Lung (tissue), 11 donors: ENCODE measurements at regions not wholly inside any gene's neighbourhood (a gene's known extent, or its start where the extent isn't known, plus 50 kb on each side); places are given as distances from the start of the nearest gene placed in this dataset.

Source experiments
- ATAC-seq: fragments of 200-7000 bp; cut with Tn5 transposase; one replicate; pipeline ENCODE4 v1.9.1; 2020; ENCODE audit warnings: moderate number of reproducible peaks; ENCODE audit not compliant: insufficient read depth, low FRiP score
- DNase-seq, 3 donors: peaks; one replicate each; pipeline ENCODE4 v3.0.0-alpha.2; 2013 to 2017
- H3K27ac ChIP-seq, 2 donors: one replicate each; pipeline ENCODE4 v1.5.1; 2013; ENCODE audit warnings: mild to moderate bottlenecking in 2 of 2, moderate library complexity in 2 of 2, control low read depth in 1 of 2, inconsistent platforms in 1 of 2, low read depth in 1 of 2, low read length in 1 of 2
- H3K27me3 ChIP-seq, 3 donors: one replicate each; pipeline ENCODE4 v1.5.1; 2013; ENCODE audit warnings: low read length in 2 of 3; ENCODE audit not compliant: control insufficient read depth in 3 of 3, insufficient read depth in 3 of 3
- H3K36me3 ChIP-seq, 4 donors: one replicate each; pipeline ENCODE4 v1.5.1; 2013; ENCODE audit warnings: low read length in 4 of 4, mild to moderate bottlenecking in 1 of 4, moderate library complexity in 1 of 4; ENCODE audit not compliant: control insufficient read depth in 4 of 4, insufficient read depth in 4 of 4
- H3K4me1 ChIP-seq, 5 donors: one replicate each; pipeline ENCODE4 v1.5.1; 2013; ENCODE audit warnings: low read length in 5 of 5, mild to moderate bottlenecking in 2 of 5, moderate library complexity in 1 of 5; ENCODE audit not compliant: control insufficient read depth in 5 of 5, insufficient read depth in 5 of 5
- H3K4me3 ChIP-seq: one replicate; pipeline ENCODE4 v1.5.1; 2013; ENCODE audit warnings: mild to moderate bottlenecking, control low read depth, moderate library complexity
- H3K9ac ChIP-seq, 2 donors: one replicate each; pipeline ENCODE4 v1.5.1; 2013; ENCODE audit warnings: low read length in 2 of 2, control low read depth in 1 of 2; ENCODE audit not compliant: insufficient read depth in 1 of 2
- H3K9me3 ChIP-seq, 4 donors: one replicate each; pipeline ENCODE4 v1.5.1; 2013; ENCODE audit warnings: low read length in 3 of 4, mild to moderate bottlenecking in 1 of 4, moderate library complexity in 1 of 4; ENCODE audit not compliant: control insufficient read depth in 4 of 4, insufficient read depth in 3 of 4
- CTCF ChIP-seq: IDR thresholded peaks from 2 replicates; pipeline ENCODE4 v1.5.1; 2012; ENCODE audit warnings: mild to moderate bottlenecking; ENCODE audit errors: control extremely low read depth, extremely low read depth
- WGBS, 2 donors: extraction: QIAGEN DNeasy Blood & Tissue Kit; methylation state at CpG; one replicate each; pipeline ENCODE4 v1.1.7; 2013; 5-methylcytosine and 5-hydroxymethylcytosine counted together
- donor health status: control.
- donor health status: control.
- donor health status: Bipolar disorder and iron deficiency.
- donor health status: healthy.
- donor health status: DM: yes; HTN: yes; CAD: no.

GRCh38 chr7:43015301-43015700, 83.1 kb downstream of the MRPL32 start:
- 91 to 92% methylated on average over 4 of the region's 4 CpGs for WGBS, 2 donors
- no peak for TF ChIP-seq CTCF
- H3K36me3 ChIP-seq: no peaks in the 10 kb centered on the region
- no peak overlapping the region for H3K27ac ChIP-seq
- no peak overlapping the region for H3K4me3 ChIP-seq
- no peaks in the 10 kb centered on the region for H3K27me3 ChIP-seq
- DNase-seq (no peak), ATAC-seq (no peak)
- H3K9me3 ChIP-seq: peaks cover 0 to 4% (median 0%) of the 10 kb centered on the region in 4 donors
- no peak overlapping the region for H3K9ac ChIP-seq
- no peaks in the 10 kb centered on the region for H3K4me1 ChIP-seq

- 93 to 96% methylated on average over 4 of the region's 4 CpGs for WGBS, 2 donors
Measured at GRCh38 chr7:43018446-43018845, 86.3 kb downstream of the MRPL32 start.

GRCh38 chr7:43021431-43021830, 89.3 kb downstream of the MRPL32 start:
- DNase-seq: no peak
- no peak for TF ChIP-seq CTCF

More at GRCh38 chr7:43018446-43018845, 86.3 kb downstream of the MRPL32 start:
- no peaks in the 10 kb centered on the region for H3K27me3 ChIP-seq
- no peaks in the 10 kb centered on the region for H3K9me3 ChIP-seq
- H3K4me3 ChIP-seq: no peak overlapping the region
- no peak for TF ChIP-seq CTCF
- no peak overlapping the region for H3K27ac ChIP-seq
- no peak for ATAC-seq
- no peaks in the 10 kb centered on the region for H3K36me3 ChIP-seq
- DNase-seq: no peak
- H3K9ac ChIP-seq: no peak overlapping the region
- H3K4me1 ChIP-seq: peaks cover 0 to 5% (median 0%) of the 10 kb centered on the region in 5 donors

GRCh38 chr7:43022008-43022407, 89.8 kb downstream of the MRPL32 start:
- no peak for TF ChIP-seq CTCF
- no peak overlapping the region for H3K4me3 ChIP-seq
- H3K4me1 ChIP-seq: peaks cover 0 to 9% (median 0%) of the 10 kb centered on the region in 5 donors
- DNase-seq (no peak), ATAC-seq (no peak)
- H3K9me3 ChIP-seq: no peaks in the 10 kb centered on the region
- no peak overlapping the region for H3K27ac ChIP-seq
- H3K36me3 ChIP-seq: no peaks in the 10 kb centered on the region
- no peak overlapping the region for H3K9ac ChIP-seq
- 68 to 71% methylated on average over 7 of the region's 7 CpGs for WGBS, 2 donors
- H3K27me3 ChIP-seq: no peaks in the 10 kb centered on the region

More at GRCh38 chr7:43021431-43021830, 89.3 kb downstream of the MRPL32 start:
- WGBS, 2 donors: 83 to 85% methylated on average over 3 of the region's 3 CpGs
- no peaks in the 10 kb centered on the region for H3K27me3 ChIP-seq
- no peak overlapping the region for H3K4me3 ChIP-seq
- peaks cover 0 to 9% (median 0%) of the 10 kb centered on the region in 5 donors for H3K4me1 ChIP-seq
- H3K36me3 ChIP-seq: no peaks in the 10 kb centered on the region
- H3K27ac ChIP-seq: no peak overlapping the region
- ATAC-seq: no peak
- no peaks in the 10 kb centered on the region for H3K9me3 ChIP-seq
- H3K9ac ChIP-seq: no peak overlapping the region
